HEK293 (cell line): ENCODE measurements at regions not wholly inside any gene's neighbourhood (a gene's known extent, or its start where the extent isn't known, plus 50 kb on each side); places are given as distances from the start of the nearest gene placed in this dataset.

Experiments
- CTCF ChIA-PET: fragments of 350-600 bp; formaldehyde crosslinking; extraction: SDS; loops from one replicate; lab custom pipeline; 2021; ENCODE audit warnings: antibody characterized with exemption; lab: Yijun Ruan, JAX
- POLR2A ChIA-PET: fragments of 300-600 bp; formaldehyde crosslinking; extraction: SDS; loops from one replicate; lab custom pipeline; 2020; ENCODE audit warnings: antibody characterized with exemption, inconsistent platforms; lab: Yijun Ruan, JAX
- H3K27ac ChIP-seq: fragments of 200-500 bp; sonication (Bioruptor generic); 2 replicates; pipeline ENCODE4 v1.5.1; 2014; ENCODE audit warnings: low read depth, low read length, control low read depth, inconsistent platforms; ENCODE audit errors: extremely low read depth
- H3K36me3 ChIP-seq, 2 experiments: fragments of 200-500 bp in 1 of 2; sonication (Bioruptor generic) in 1 of 2; 1 replicate in 1 of 2; 2 replicates in 1 of 2; pipeline ENCODE4 v1.5.1; 2014 to 2017; ENCODE audit warnings: inconsistent platforms in 2 of 2, low read length in 2 of 2; ENCODE audit not compliant: control insufficient read depth in 2 of 2, insufficient read depth in 1 of 2
- H3K4me1 ChIP-seq: fragments of 200-500 bp; sonication (Bioruptor generic); 2 replicates; pipeline ENCODE4 v1.5.1; 2014; ENCODE audit warnings: mild to moderate bottlenecking, low read length, inconsistent platforms; ENCODE audit not compliant: control insufficient read depth, insufficient read depth
- H3K4me3 ChIP-seq: 2 replicates; pipeline ENCODE4 v1.5.1; 2011; ENCODE audit warnings: low read depth, mild to moderate bottlenecking, control low read depth, low read length, moderate library complexity
- H3K9me3 ChIP-seq: fragments of 200-500 bp; sonication (Bioruptor generic); 2 replicates; pipeline ENCODE4 v1.5.1; 2014; ENCODE audit warnings: low read depth, low read length, inconsistent platforms; ENCODE audit not compliant: control insufficient read depth, insufficient read depth
- HOXD13 ChIP-seq: sonication (generic); formaldehyde crosslinking; IDR thresholded peaks from 2 replicates; pipeline ENCODE4 v1.8.0; 2022; ENCODE audit warnings: missing genetic modification reagents, borderline replicate concordance
- KLF8 ChIP-seq: fragments of 450-650 bp; formaldehyde crosslinking; IDR thresholded peaks from 2 replicates; pipeline ENCODE4 v1.5.1; 2016; ENCODE audit warnings: missing biosample characterization, missing genetic modification characterization
- KLF9 ChIP-seq: fragments of 450-650 bp; formaldehyde crosslinking; IDR thresholded peaks from 2 replicates; pipeline ENCODE4 v1.5.1; 2016; ENCODE audit warnings: missing biosample characterization, missing genetic modification characterization, low read depth
- OVOL3 ChIP-seq: fragments of 450-650 bp; formaldehyde crosslinking; IDR thresholded peaks from 2 replicates; pipeline ENCODE4 v1.5.1; 2016; ENCODE audit warnings: missing biosample characterization, missing genetic modification characterization
- SETDB1 ChIP-seq: IDR thresholded peaks from one replicate; pipeline ENCODE4 v1.6.1; 2017; ENCODE audit warnings: mild to moderate bottlenecking, low read length, moderate library complexity, mixed read lengths; ENCODE audit not compliant: insufficient read length
- SP2 ChIP-seq: fragments of 450-650 bp; formaldehyde crosslinking; IDR thresholded peaks from 2 replicates; pipeline ENCODE4 v1.5.1; 2016; ENCODE audit warnings: missing biosample characterization, missing genetic modification characterization
- ZBTB7A ChIP-seq: fragments of 450-650 bp; formaldehyde crosslinking; IDR thresholded peaks from 2 replicates; pipeline ENCODE4 v1.5.1; 2016; ENCODE audit warnings: low read depth, missing biosample characterization, missing genetic modification characterization
- ZFHX2 ChIP-seq: fragments of 450-650 bp; formaldehyde crosslinking; conservative IDR thresholded peaks from 2 replicates; pipeline ENCODE4 v1.5.1; 2016; ENCODE audit warnings: missing biosample characterization, missing genetic modification characterization
- ZFP3 ChIP-seq: fragments of 450-650 bp; formaldehyde crosslinking; IDR thresholded peaks from 2 replicates; pipeline ENCODE4 v1.5.1; 2016; ENCODE audit warnings: low read depth, missing biosample characterization, missing genetic modification characterization
- ZNF211 ChIP-seq: fragments of 450-650 bp; formaldehyde crosslinking; IDR thresholded peaks from 2 replicates; pipeline ENCODE4 v1.5.1; 2016; ENCODE audit warnings: low read depth, missing biosample characterization, missing genetic modification characterization
- ZNF350 ChIP-seq: fragments of 450-650 bp; formaldehyde crosslinking; IDR thresholded peaks from 2 replicates; pipeline ENCODE4 v1.5.0; 2017; ENCODE audit warnings: missing biosample characterization, mild to moderate bottlenecking, missing genetic modification characterization
- ZNF404 ChIP-seq: fragments of 450-650 bp; formaldehyde crosslinking; IDR thresholded peaks from 2 replicates; pipeline ENCODE4 v1.5.1; 2017; ENCODE audit warnings: missing biosample characterization, missing genetic modification characterization
- ZNF433 ChIP-seq: fragments of 450-650 bp; formaldehyde crosslinking; IDR thresholded peaks from 2 replicates; pipeline ENCODE4 v1.5.1; 2016; ENCODE audit warnings: missing biosample characterization, missing genetic modification characterization, low read depth
- ZNF510 ChIP-seq: fragments of 450-650 bp; formaldehyde crosslinking; IDR thresholded peaks from 2 replicates; pipeline ENCODE4 v1.5.1; 2018; ENCODE audit warnings: mild to moderate bottlenecking, missing genetic modification characterization, missing biosample characterization; ENCODE audit not compliant: insufficient replicate concordance
- ZNF610 ChIP-seq: fragments of 450-650 bp; formaldehyde crosslinking; IDR thresholded peaks from 2 replicates; pipeline ENCODE4 v1.5.1; 2016; ENCODE audit warnings: missing biosample characterization, missing genetic modification characterization, borderline replicate concordance
- ZNF830 ChIP-seq: fragments of 450-650 bp; IDR thresholded peaks from 2 replicates; pipeline ENCODE4 v1.5.0; 2018; ENCODE audit warnings: missing biosample characterization, missing genetic modification characterization, low read depth, mild to moderate bottlenecking, moderate library complexity
- ZNF837 ChIP-seq: fragments of 450-650 bp; formaldehyde crosslinking; IDR thresholded peaks from 2 replicates; pipeline ENCODE4 v1.5.1; 2016; ENCODE audit warnings: missing biosample characterization, missing genetic modification characterization
- ZSCAN30 ChIP-seq: fragments of 450-650 bp; IDR thresholded peaks from 2 replicates; pipeline ENCODE4 v1.5.1; 2018; ENCODE audit warnings: missing biosample characterization, mild to moderate bottlenecking, missing genetic modification characterization, moderate library complexity
- TF ChIP-seq, protein P1 (sequence below): fragments of 450-650 bp; formaldehyde crosslinking; IDR thresholded peaks from 2 replicates; pipeline ENCODE4 v1.5.1; 2016; ENCODE audit warnings: missing biosample characterization, missing genetic modification characterization
- TF ChIP-seq, protein P2 (sequence below): fragments of 450-650 bp; formaldehyde crosslinking; IDR thresholded peaks from 2 replicates; pipeline ENCODE4 v1.5.1; 2017; ENCODE audit warnings: missing biosample characterization, missing genetic modification characterization
- TF ChIP-seq, protein P3 (sequence below): fragments of 450-650 bp; formaldehyde crosslinking; IDR thresholded peaks from 2 replicates; pipeline ENCODE4 v1.5.1; 2016; ENCODE audit warnings: missing biosample characterization, missing genetic modification characterization
- TF ChIP-seq, protein P4 (sequence below): fragments of 450-650 bp; IDR thresholded peaks from 2 replicates; pipeline ENCODE4 v1.5.1; 2018; ENCODE audit warnings: missing biosample characterization, mild to moderate bottlenecking, missing genetic modification characterization
- TF ChIP-seq, protein P5 (sequence below): fragments of 450-650 bp; formaldehyde crosslinking; IDR thresholded peaks from 2 replicates; pipeline ENCODE4; 2016; ENCODE audit warnings: missing biosample characterization, missing genetic modification characterization

DNA sequence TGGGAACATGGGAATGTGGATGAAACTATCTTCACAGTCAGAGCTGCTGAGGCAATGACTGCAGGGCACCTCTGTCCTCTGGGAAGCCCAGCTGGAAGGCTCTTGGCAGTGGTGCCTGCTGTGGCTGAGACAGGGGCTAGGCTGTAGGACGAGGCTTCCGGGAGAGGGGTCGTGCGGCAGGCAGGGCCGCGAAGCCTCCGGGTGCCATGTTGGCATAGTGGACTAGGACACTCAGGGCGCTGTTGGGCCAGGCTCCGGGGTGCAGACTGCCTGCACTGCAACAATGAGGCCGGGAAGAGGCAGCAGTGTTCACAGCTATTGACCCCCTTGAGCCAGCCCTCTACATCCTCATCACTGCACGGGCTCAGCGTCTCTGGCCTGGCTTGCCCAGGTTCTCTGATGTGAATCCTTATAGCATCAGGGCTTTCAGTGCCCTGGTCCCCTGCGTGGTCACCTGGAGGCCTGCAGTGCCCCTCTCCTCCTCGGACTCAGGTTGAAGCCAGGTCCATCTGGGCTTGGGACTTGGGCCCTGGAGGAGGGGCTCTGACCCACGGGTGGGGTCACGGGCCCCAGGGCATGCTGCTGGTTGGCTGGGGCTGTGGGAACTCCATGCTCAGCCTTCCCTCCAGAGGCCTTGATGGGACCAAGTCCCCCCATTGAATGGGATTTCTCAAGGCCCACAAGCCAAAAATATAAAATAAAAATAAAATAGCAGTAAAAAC, 91.6 kb downstream of the TNFRSF13B start (continued):
- no peak for TF ChIP-seq ZNF830 (tag by site-specific recombination)
- TF ChIP-seq, all 188 proteins: peak for 0

DNA sequence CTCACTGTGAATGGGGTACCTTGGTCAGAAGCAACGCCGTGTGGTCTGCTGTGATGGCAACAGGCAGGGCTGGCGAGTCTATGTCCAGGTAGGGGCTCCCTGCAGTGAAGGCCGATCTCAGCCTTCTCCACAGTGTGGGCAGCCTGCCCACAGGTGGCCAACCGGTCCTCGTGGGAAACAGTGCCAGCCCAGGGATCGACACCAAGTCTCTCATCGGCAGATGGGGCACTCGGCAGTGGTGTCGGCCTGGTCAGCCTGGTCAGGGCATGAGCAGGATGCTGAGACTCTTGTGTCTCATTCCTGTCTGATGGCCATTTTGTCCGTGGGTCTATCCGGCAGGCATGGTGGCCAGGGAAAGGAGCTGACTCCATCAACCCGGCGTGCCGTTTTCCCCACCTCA, 92.2 kb downstream of the TNFRSF13B start:
- H3K4me1 ChIP-seq = no peaks in the 10 kb centered on the region
- CTCF ChIA-PET = interaction anchor here (0.6 kb wide), 1 partner anchor 351 kb away, joined by 7 read pairs; no protein-coding TSS in a partner anchor
- no peak overlapping the region for H3K27ac ChIP-seq
- POLR2A ChIA-PET = no interaction called here
- TF ChIP-seq ZFHX2 = no peak
- TF ChIP-seq, protein P1, sequence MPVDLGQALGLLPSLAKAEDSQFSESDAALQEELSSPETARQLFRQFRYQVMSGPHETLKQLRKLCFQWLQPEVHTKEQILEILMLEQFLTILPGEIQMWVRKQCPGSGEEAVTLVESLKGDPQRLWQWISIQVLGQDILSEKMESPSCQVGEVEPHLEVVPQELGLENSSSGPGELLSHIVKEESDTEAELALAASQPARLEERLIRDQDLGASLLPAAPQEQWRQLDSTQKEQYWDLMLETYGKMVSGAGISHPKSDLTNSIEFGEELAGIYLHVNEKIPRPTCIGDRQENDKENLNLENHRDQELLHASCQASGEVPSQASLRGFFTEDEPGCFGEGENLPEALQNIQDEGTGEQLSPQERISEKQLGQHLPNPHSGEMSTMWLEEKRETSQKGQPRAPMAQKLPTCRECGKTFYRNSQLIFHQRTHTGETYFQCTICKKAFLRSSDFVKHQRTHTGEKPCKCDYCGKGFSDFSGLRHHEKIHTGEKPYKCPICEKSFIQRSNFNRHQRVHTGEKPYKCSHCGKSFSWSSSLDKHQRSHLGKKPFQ = no peak
- TF ChIP-seq, protein P2, sequence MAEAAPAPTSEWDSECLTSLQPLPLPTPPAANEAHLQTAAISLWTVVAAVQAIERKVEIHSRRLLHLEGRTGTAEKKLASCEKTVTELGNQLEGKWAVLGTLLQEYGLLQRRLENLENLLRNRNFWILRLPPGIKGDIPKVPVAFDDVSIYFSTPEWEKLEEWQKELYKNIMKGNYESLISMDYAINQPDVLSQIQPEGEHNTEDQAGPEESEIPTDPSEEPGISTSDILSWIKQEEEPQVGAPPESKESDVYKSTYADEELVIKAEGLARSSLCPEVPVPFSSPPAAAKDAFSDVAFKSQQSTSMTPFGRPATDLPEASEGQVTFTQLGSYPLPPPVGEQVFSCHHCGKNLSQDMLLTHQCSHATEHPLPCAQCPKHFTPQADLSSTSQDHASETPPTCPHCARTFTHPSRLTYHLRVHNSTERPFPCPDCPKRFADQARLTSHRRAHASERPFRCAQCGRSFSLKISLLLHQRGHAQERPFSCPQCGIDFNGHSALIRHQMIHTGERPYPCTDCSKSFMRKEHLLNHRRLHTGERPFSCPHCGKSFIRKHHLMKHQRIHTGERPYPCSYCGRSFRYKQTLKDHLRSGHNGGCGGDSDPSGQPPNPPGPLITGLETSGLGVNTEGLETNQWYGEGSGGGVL (tag by site-specific recombination) = no peak
- no peak for TF ChIP-seq ZNF211 (tag by site-specific recombination)
- no peak for TF ChIP-seq ZNF837 (tag by site-specific recombination)
- TF ChIP-seq, protein P3, sequence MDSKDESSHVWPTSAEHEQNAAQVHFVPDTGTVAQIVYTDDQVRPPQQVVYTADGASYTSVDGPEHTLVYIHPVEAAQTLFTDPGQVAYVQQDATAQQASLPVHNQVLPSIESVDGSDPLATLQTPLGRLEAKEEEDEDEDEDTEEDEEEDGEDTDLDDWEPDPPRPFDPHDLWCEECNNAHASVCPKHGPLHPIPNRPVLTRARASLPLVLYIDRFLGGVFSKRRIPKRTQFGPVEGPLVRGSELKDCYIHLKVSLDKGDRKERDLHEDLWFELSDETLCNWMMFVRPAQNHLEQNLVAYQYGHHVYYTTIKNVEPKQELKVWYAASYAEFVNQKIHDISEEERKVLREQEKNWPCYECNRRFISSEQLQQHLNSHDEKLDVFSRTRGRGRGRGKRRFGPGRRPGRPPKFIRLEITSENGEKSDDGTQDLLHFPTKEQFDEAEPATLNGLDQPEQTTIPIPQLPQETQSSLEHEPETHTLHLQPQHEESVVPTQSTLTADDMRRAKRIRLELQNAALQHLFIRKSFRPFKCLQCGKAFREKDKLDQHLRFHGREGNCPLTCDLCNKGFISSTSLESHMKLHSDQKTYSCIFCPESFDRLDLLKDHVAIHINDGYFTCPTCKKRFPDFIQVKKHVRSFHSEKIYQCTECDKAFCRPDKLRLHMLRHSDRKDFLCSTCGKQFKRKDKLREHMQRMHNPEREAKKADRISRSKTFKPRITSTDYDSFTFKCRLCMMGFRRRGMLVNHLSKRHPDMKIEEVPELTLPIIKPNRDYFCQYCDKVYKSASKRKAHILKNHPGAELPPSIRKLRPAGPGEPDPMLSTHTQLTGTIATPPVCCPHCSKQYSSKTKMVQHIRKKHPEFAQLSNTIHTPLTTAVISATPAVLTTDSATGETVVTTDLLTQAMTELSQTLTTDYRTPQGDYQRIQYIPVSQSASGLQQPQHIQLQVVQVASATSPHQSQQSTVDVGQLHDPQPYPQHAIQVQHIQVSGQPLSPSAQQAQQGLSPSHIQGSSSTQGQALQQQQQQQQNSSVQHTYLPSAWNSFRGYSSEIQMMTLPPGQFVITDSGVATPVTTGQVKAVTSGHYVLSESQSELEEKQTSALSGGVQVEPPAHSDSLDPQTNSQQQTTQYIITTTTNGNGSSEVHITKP (tag by site-specific recombination) = no peak
- TF ChIP-seq KLF8 (tag by site-specific recombination) = no peak
- TF ChIP-seq ZSCAN30 (tag by site-specific recombination) = no peak
- TF ChIP-seq, protein P4, sequence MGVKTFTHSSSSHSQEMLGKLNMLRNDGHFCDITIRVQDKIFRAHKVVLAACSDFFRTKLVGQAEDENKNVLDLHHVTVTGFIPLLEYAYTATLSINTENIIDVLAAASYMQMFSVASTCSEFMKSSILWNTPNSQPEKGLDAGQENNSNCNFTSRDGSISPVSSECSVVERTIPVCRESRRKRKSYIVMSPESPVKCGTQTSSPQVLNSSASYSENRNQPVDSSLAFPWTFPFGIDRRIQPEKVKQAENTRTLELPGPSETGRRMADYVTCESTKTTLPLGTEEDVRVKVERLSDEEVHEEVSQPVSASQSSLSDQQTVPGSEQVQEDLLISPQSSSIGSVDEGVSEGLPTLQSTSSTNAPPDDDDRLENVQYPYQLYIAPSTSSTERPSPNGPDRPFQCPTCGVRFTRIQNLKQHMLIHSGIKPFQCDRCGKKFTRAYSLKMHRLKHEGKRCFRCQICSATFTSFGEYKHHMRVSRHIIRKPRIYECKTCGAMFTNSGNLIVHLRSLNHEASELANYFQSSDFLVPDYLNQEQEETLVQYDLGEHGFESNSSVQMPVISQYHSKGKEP (tag by site-specific recombination) = no peak
- no peaks in the 10 kb centered on the region for H3K36me3 ChIP-seq
- H3K9me3 ChIP-seq = no peaks in the 10 kb centered on the region
- H3K4me3 ChIP-seq = no peak overlapping the region

DNA sequence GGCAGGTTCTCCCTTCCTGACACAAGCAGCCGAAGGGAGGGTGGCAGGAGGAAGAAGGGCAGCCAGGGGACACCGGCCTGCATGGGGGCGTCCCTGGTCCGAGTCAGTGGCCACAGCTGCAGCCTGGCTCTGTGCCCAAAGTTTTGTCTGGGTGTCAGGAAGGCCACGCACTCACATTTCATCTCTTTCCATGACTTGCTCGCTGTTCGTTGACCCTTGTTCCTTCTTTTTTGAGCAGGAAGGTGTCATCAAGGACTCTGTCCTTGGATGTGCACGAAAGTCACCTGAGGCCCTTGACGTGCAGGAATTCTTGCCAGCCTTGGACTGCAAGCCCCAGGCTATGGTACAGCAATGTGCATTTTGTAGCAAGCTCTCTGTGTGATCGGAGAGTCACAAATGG, 93.3 kb downstream of the TNFRSF13B start:
- CTCF ChIA-PET = interaction anchor here (0.9 kb wide), 1 partner anchor 115 kb away, joined by 3 read pairs; no protein-coding TSS in a partner anchor
- POLR2A ChIA-PET = no interaction called here
- Histone ChIP-seq H3K27ac (no peak overlapping the region), H3K36me3 (no peaks in the 10 kb centered on the region), H3K9me3 (no peaks in the 10 kb centered on the region), H3K4me3 (no peak overlapping the region), H3K4me1 (no peaks in the 10 kb centered on the region)
- TF ChIP-seq KLF9 (tag by site-specific recombination) (no peak), OVOL3 (no peak), ZNF211 (tag by site-specific recombination) (no peak), ZNF510 (no peak), SETDB1 (no peak), ZFP3 (tag by site-specific recombination) (no peak), HOXD13 (CRISPR knock-in tag) (no peak), ZNF350 (tag by site-specific recombination) (no peak), ZNF404 (tag by site-specific recombination) (no peak), SP2 (tag by site-specific recombination) (no peak), ZNF610 (tag by site-specific recombination) (no peak), ZBTB7A (tag by site-specific recombination) (no peak), ZNF433 (tag by site-specific recombination) (no peak)
- TF ChIP-seq, protein P5, sequence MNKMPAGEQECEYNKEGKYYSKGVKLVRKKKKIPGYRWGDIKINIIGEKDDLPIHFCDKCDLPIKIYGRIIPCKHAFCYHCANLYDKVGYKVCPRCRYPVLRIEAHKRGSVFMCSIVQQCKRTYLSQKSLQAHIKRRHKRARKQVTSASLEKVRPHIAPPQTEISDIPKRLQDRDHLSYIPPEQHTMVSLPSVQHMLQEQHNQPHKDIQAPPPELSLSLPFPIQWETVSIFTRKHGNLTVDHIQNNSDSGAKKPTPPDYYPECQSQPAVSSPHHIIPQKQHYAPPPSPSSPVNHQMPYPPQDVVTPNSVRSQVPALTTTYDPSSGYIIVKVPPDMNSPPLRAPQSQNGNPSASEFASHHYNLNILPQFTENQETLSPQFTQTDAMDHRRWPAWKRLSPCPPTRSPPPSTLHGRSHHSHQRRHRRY = no peak
